ENCODE measurements at regions not wholly inside any gene's neighbourhood (a gene's known extent, or its start where the extent isn't known, plus 50 kb on each side); places are given as distances from the start of the nearest gene placed in this dataset.

GRCh38 chr6:122109075-122109474 is 290.4 kb upstream of the HSF2 start:
- no peak overlapping the region for H3K27ac Mint-ChIP-seq
- H3K36me3 ChIP-seq (ENCODE audit: insufficient read depth, low read length) = no peaks in the 10 kb centered on the region
- ChIA-PET CTCF (ENCODE audit: partially characterized antibody) (no interaction called here), POLR2A (ENCODE audit: partially characterized antibody) (no interaction called here)
- H3K4me3 Mint-ChIP-seq = no peak overlapping the region
- H3K27me3 ChIP-seq (ENCODE audit: insufficient read depth, low read length) = no peaks in the 10 kb centered on the region
- H3K9me3 ChIP-seq (ENCODE audit: control insufficient read depth in 1 of 2, low read length in 2 of 2) = no peaks in the 10 kb centered on the region
- no peaks in the 10 kb centered on the region for H3K4me1 Mint-ChIP-seq
- H3K9me3 Mint-ChIP-seq = no peaks in the 10 kb centered on the region
- no peaks in the 10 kb centered on the region for H3K4me1 ChIP-seq (ENCODE audit: insufficient read depth, low read length)
- DNase-seq = no peak
- no peak overlapping the region for H3K4me3 ChIP-seq (ENCODE audit: low read length in 2 of 2)
- H3K27me3 Mint-ChIP-seq = peaks cover 0 to 1% of the 10 kb centered on the region in 2 donors
- intact Hi-C loops (cut with micrococcal nuclease) = no loop called here
- H3K36me3 Mint-ChIP-seq = no peaks in the 10 kb centered on the region
- H3K27ac ChIP-seq (ENCODE audit: low read depth, low read length) = no peak overlapping the region

- Histone ChIP-seq H3K27me3 (ENCODE audit: insufficient read depth, low read length) (no peaks in the 10 kb centered on the region), H3K4me1 (ENCODE audit: insufficient read depth, low read length) (no peaks in the 10 kb centered on the region), H3K9me3 (ENCODE audit: control insufficient read depth in 1 of 2, low read length in 2 of 2) (no peaks in the 10 kb centered on the region), H3K4me3 (ENCODE audit: low read length in 2 of 2) (no peak overlapping the region), H3K36me3 (ENCODE audit: insufficient read depth, low read length) (no peaks in the 10 kb centered on the region), H3K27ac (ENCODE audit: low read depth, low read length) (no peak overlapping the region)
- H3K9me3 Mint-ChIP-seq = peaks cover 0 to 2% (median 0%) of the 10 kb centered on the region in 8 donors
- H3K36me3 Mint-ChIP-seq = no peaks in the 10 kb centered on the region
- H3K4me3 Mint-ChIP-seq = no peak overlapping the region
- peaks cover 0 to 1% of the 10 kb centered on the region in 2 donors for H3K27me3 Mint-ChIP-seq
- no peaks in the 10 kb centered on the region for H3K4me1 Mint-ChIP-seq
- CTCF ChIA-PET (ENCODE audit: partially characterized antibody) = no interaction called here
- intact Hi-C loops (cut with micrococcal nuclease) = no loop called here
- DNase-seq = no peak
- POLR2A ChIA-PET (ENCODE audit: partially characterized antibody) = no interaction called here
- no peak overlapping the region for H3K27ac Mint-ChIP-seq
Observed at GRCh38 chr6:122114717-122115116, 284.7 kb upstream of the HSF2 start.

GRCh38 chr6:122116119-122116834 is 283.2 kb upstream of the HSF2 start:
- H3K36me3 Mint-ChIP-seq = no peaks in the 10 kb centered on the region
- H3K36me3 ChIP-seq (ENCODE audit: insufficient read depth, low read length) = no peaks in the 10 kb centered on the region
- no peak overlapping the region for H3K27ac ChIP-seq (ENCODE audit: low read depth, low read length)
- ChIA-PET CTCF (ENCODE audit: partially characterized antibody) (no interaction called here), POLR2A (ENCODE audit: partially characterized antibody) (no interaction called here)
- H3K4me1 Mint-ChIP-seq = no peaks in the 10 kb centered on the region
- no peaks in the 10 kb centered on the region for H3K4me1 ChIP-seq (ENCODE audit: insufficient read depth, low read length)
- H3K4me3 ChIP-seq (ENCODE audit: low read length in 2 of 2) = no peak overlapping the region
- H3K27me3 ChIP-seq (ENCODE audit: insufficient read depth, low read length) = no peaks in the 10 kb centered on the region
- intact Hi-C loops (cut with micrococcal nuclease) = no loop called here
- H3K27ac Mint-ChIP-seq = no peak overlapping the region
- peaks cover 0 to 1% of the 10 kb centered on the region in 2 donors for H3K27me3 Mint-ChIP-seq
- H3K9me3 Mint-ChIP-seq = peaks cover 0 to 2% (median 0%) of the 10 kb centered on the region in 8 donors
- no peak overlapping the region for H3K4me3 Mint-ChIP-seq
- H3K9me3 ChIP-seq (ENCODE audit: control insufficient read depth in 1 of 2, low read length in 2 of 2) = no peaks in the 10 kb centered on the region
- no peak for DNase-seq

- Histone ChIP-seq H3K36me3 (ENCODE audit: insufficient read depth, low read length) (no peaks in the 10 kb centered on the region), H3K27ac (ENCODE audit: low read depth, low read length) (no peak overlapping the region), H3K27me3 (ENCODE audit: insufficient read depth, low read length) (no peaks in the 10 kb centered on the region), H3K9me3 (ENCODE audit: control insufficient read depth in 1 of 2, low read length in 2 of 2) (no peaks in the 10 kb centered on the region), H3K4me1 (ENCODE audit: insufficient read depth, low read length) (no peaks in the 10 kb centered on the region), H3K4me3 (ENCODE audit: low read length in 2 of 2) (no peak overlapping the region)
- no peak for DNase-seq
- no peak overlapping the region for H3K4me3 Mint-ChIP-seq
- ChIA-PET CTCF (ENCODE audit: partially characterized antibody) (no interaction called here), POLR2A (ENCODE audit: partially characterized antibody) (no interaction called here)
- H3K27me3 Mint-ChIP-seq = peaks cover 0 to 1% of the 10 kb centered on the region in 2 donors
- no peaks in the 10 kb centered on the region for H3K36me3 Mint-ChIP-seq
- intact Hi-C loops (cut with micrococcal nuclease) = no loop called here
- no peak overlapping the region for H3K27ac Mint-ChIP-seq
- H3K9me3 Mint-ChIP-seq = peaks cover 0 to 2% (median 0%) of the 10 kb centered on the region in 8 donors
- no peaks in the 10 kb centered on the region for H3K4me1 Mint-ChIP-seq
Observed at GRCh38 chr6:122116835-122117627, 282.4 kb upstream of the HSF2 start.

GRCh38 chr6:122118945-122119506 is 280.4 kb upstream of the HSF2 start:
- intact Hi-C loops (cut with micrococcal nuclease) = no loop called here
- CTCF ChIA-PET (ENCODE audit: partially characterized antibody) = no interaction called here
- POLR2A ChIA-PET (ENCODE audit: partially characterized antibody) = no interaction called here
- no peaks in the 10 kb centered on the region for H3K9me3 ChIP-seq (ENCODE audit: control insufficient read depth in 1 of 2, low read length in 2 of 2)
- no peaks in the 10 kb centered on the region for H3K4me1 ChIP-seq (ENCODE audit: insufficient read depth, low read length)
- no peaks in the 10 kb centered on the region for H3K27me3 ChIP-seq (ENCODE audit: insufficient read depth, low read length)
- no peak for DNase-seq
- H3K4me3 ChIP-seq (ENCODE audit: low read length in 2 of 2) = no peak overlapping the region
- H3K9me3 Mint-ChIP-seq = peaks cover 0 to 2% (median 0%) of the 10 kb centered on the region in 8 donors
- H3K27ac Mint-ChIP-seq = no peak overlapping the region
- H3K36me3 ChIP-seq (ENCODE audit: insufficient read depth, low read length) = no peaks in the 10 kb centered on the region
- H3K36me3 Mint-ChIP-seq = no peaks in the 10 kb centered on the region
- H3K27me3 Mint-ChIP-seq = no peaks in the 10 kb centered on the region
- no peak overlapping the region for H3K4me3 Mint-ChIP-seq
- no peaks in the 10 kb centered on the region for H3K4me1 Mint-ChIP-seq
- H3K27ac ChIP-seq (ENCODE audit: low read depth, low read length) = no peak overlapping the region

GRCh38 chr6:122122202-122122601 is 277.2 kb upstream of the HSF2 start:
- no peaks in the 10 kb centered on the region for H3K36me3 ChIP-seq (ENCODE audit: insufficient read depth, low read length)
- Mint-ChIP-seq H3K36me3 (no peaks in the 10 kb centered on the region), H3K27me3 (no peaks in the 10 kb centered on the region), H3K4me3 (no peak overlapping the region), H3K27ac (no peak overlapping the region), H3K9me3 (peaks cover 0 to 2% (median 0%) of the 10 kb centered on the region in 8 donors), H3K4me1 (no peaks in the 10 kb centered on the region)
- H3K4me3 ChIP-seq (ENCODE audit: low read length in 2 of 2) = no peak overlapping the region
- H3K4me1 ChIP-seq (ENCODE audit: insufficient read depth, low read length) = no peaks in the 10 kb centered on the region
- no peaks in the 10 kb centered on the region for H3K9me3 ChIP-seq (ENCODE audit: control insufficient read depth in 1 of 2, low read length in 2 of 2)
- no peak overlapping the region for H3K27ac ChIP-seq (ENCODE audit: low read depth, low read length)
- ChIA-PET CTCF (ENCODE audit: partially characterized antibody) (no interaction called here), POLR2A (ENCODE audit: partially characterized antibody) (no interaction called here)
- intact Hi-C loops (cut with micrococcal nuclease) = no loop called here
- H3K27me3 ChIP-seq (ENCODE audit: insufficient read depth, low read length) = no peaks in the 10 kb centered on the region
- no peak for DNase-seq

- Histone ChIP-seq H3K36me3 (ENCODE audit: insufficient read depth, low read length) (no peaks in the 10 kb centered on the region), H3K4me3 (ENCODE audit: low read length in 2 of 2) (no peak overlapping the region), H3K9me3 (ENCODE audit: control insufficient read depth in 1 of 2, low read length in 2 of 2) (no peaks in the 10 kb centered on the region), H3K27ac (ENCODE audit: low read depth, low read length) (no peak overlapping the region), H3K4me1 (ENCODE audit: insufficient read depth, low read length) (no peaks in the 10 kb centered on the region), H3K27me3 (ENCODE audit: insufficient read depth, low read length) (no peaks in the 10 kb centered on the region)
- peaks cover 0 to 2% (median 0%) of the 10 kb centered on the region in 8 donors for H3K9me3 Mint-ChIP-seq
- no peak for DNase-seq
- H3K27me3 Mint-ChIP-seq = no peaks in the 10 kb centered on the region
- H3K4me3 Mint-ChIP-seq = no peak overlapping the region
- no peaks in the 10 kb centered on the region for H3K36me3 Mint-ChIP-seq
- ChIA-PET POLR2A (ENCODE audit: partially characterized antibody) (no interaction called here), CTCF (ENCODE audit: partially characterized antibody) (no interaction called here)
- no peaks in the 10 kb centered on the region for H3K4me1 Mint-ChIP-seq
- intact Hi-C loops (cut with micrococcal nuclease) = no loop called here
- no peak overlapping the region for H3K27ac Mint-ChIP-seq
Observed at GRCh38 chr6:122122686-122123085, 276.8 kb upstream of the HSF2 start.
